Astrocyte (in vitro differentiated cells and primary cell): ENCODE measurements at regions not wholly inside any gene's neighbourhood (a gene's known extent, or its start where the extent isn't known, plus 50 kb on each side); places are given as distances from the start of the nearest gene placed in this dataset.

Experiments
- DNase-seq: peaks from one replicate; pipeline ENCODE4 v3.0.0-alpha.2; 2010; ENCODE audit warnings: low read depth
- FAIRE-seq: peaks from 2 replicates; lab custom pipeline; 2011; peaks lifted over from hg19 to GRCh38; lab: Jason Lieb, UNC
- H2AFZ ChIP-seq: 2 replicates; pipeline ENCODE4 v1.6.0; 2012; ENCODE audit warnings: low read depth, low read length, inconsistent platforms
- H3K27ac ChIP-seq: 2 replicates; pipeline ENCODE4 v1.5.1; 2011; ENCODE audit warnings: low read depth, low read length, inconsistent platforms
- H3K27me3 ChIP-seq: 2 replicates; pipeline ENCODE4 v1.6.0; 2011; ENCODE audit warnings: low read length, inconsistent platforms; ENCODE audit not compliant: insufficient read depth
- H3K36me3 ChIP-seq: 2 replicates; pipeline ENCODE4 v1.5.1; 2011; ENCODE audit warnings: low read length, inconsistent platforms; ENCODE audit not compliant: insufficient read depth
- H3K4me1 ChIP-seq: 2 replicates; pipeline ENCODE4 v1.5.1; 2011; ENCODE audit warnings: low read length, inconsistent platforms; ENCODE audit not compliant: insufficient read depth
- H3K4me2 ChIP-seq: 2 replicates; pipeline ENCODE4 v1.6.0; 2012; ENCODE audit warnings: low read length, inconsistent platforms
- H3K4me3 ChIP-seq: 2 replicates; pipeline ENCODE4 v1.5.1; 2011; ENCODE audit warnings: low read depth, mild to moderate bottlenecking, low read length, inconsistent platforms; ENCODE audit not compliant: insufficient read depth
- H3K79me2 ChIP-seq: 2 replicates; pipeline ENCODE4 v1.6.0; 2012; ENCODE audit warnings: mild to moderate bottlenecking, low read length, inconsistent platforms; ENCODE audit not compliant: insufficient read depth
- H3K9ac ChIP-seq: 2 replicates; pipeline ENCODE4 v1.6.0; 2012; ENCODE audit warnings: mild to moderate bottlenecking, low read length, inconsistent platforms
- H3K9me3 ChIP-seq: 2 replicates; pipeline ENCODE4 v1.5.1; 2012; ENCODE audit warnings: low read depth, mild to moderate bottlenecking, low read length, inconsistent platforms; ENCODE audit not compliant: insufficient read depth
- H4K20me1 ChIP-seq: 2 replicates; pipeline ENCODE4 v1.6.0; 2012; ENCODE audit warnings: low read length, inconsistent platforms; ENCODE audit not compliant: insufficient read depth
- H3K27ac Mint-ChIP-seq: one replicate; pipeline ENCODE4 v1.8.0; 2021; ENCODE audit warnings: mild to moderate bottlenecking, mixed read lengths; ENCODE audit not compliant: unreplicated experiment
- H3K27me3 Mint-ChIP-seq: one replicate; pipeline ENCODE4 v1.8.0; 2021; ENCODE audit warnings: low read depth, mixed read lengths; ENCODE audit not compliant: unreplicated experiment
- H3K36me3 Mint-ChIP-seq: one replicate; pipeline ENCODE4 v1.8.0; 2021; ENCODE audit warnings: low read depth, mixed read lengths; ENCODE audit not compliant: unreplicated experiment
- H3K4me1 Mint-ChIP-seq: one replicate; pipeline ENCODE4 v1.8.0; 2021; ENCODE audit warnings: low read depth, mixed read lengths; ENCODE audit not compliant: unreplicated experiment
- H3K4me3 Mint-ChIP-seq: one replicate; pipeline ENCODE4 v1.8.0; 2021; ENCODE audit warnings: mild to moderate bottlenecking, moderate library complexity, mixed read lengths; ENCODE audit not compliant: unreplicated experiment
- H3K9me3 Mint-ChIP-seq: one replicate; pipeline ENCODE4 v1.8.0; 2021; ENCODE audit warnings: mild to moderate bottlenecking, mixed read lengths; ENCODE audit not compliant: unreplicated experiment
- CTCF ChIP-seq: IDR thresholded peaks from 2 replicates; pipeline ENCODE4 v1.5.1; 2011; ENCODE audit warnings: low read depth, mild to moderate bottlenecking, inconsistent platforms, low read length, moderate library complexity; ENCODE audit not compliant: insufficient read depth
- EZH2 ChIP-seq: IDR thresholded peaks from 2 replicates; pipeline ENCODE4 v1.6.1; 2012; ENCODE audit warnings: mild to moderate bottlenecking, low read length, inconsistent platforms; ENCODE audit not compliant: insufficient read depth

DNA sequence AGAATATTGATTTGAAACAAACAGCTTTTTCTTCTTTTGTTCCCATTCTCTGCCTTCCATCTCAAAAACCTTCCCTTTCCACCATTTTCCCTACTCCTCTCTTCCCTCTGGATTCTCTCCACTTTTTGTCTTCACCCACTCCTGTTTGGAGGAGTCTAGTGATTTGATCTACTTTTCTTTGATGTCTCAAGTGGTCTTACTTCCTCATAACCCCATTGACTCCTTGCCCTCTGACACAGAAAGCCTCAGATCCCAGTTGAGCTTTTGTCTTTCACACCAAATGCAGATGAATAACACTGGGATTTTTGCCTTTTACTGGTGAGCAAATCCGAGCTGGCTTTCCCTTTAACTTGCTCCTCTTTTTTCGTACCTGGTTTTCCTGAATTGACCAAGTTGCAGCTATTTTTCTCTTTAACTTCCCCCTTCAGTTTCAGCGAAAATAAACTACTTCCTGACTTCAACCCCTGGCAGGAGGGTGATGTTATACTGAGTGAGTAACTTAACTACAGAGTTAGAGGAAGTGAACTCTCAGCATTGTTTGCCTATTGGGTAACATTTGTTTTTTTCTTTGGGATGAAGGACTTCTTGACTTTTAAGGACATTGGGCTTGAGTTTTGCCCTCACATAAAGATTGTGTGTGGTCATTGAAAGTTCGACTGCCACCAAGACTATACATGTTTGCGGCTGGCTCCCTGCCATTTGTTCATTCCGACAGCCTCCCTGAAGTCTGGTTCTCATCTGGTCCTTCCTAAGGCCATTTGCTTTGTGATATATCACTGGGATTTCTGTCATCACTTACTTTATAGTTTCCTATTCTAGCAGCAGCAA is 392.8 kb upstream of the NR3C2 start:
- H3K27me3 Mint-ChIP-seq: no peaks in the 10 kb centered on the region
- H3K36me3 ChIP-seq: no peaks in the 10 kb centered on the region
- peaks cover 6% of the 10 kb centered on the region for H3K4me1 ChIP-seq
- DNase-seq: no peak
- H3K4me3 Mint-ChIP-seq: no peak overlapping the region
- no peaks in the 10 kb centered on the region for H3K27me3 ChIP-seq
- no peak overlapping the region for H3K27ac ChIP-seq
- H3K9ac ChIP-seq: no peak overlapping the region
- H3K27ac Mint-ChIP-seq: peak overlapping the region; percentile 79
- no peaks in the 10 kb centered on the region for H4K20me1 ChIP-seq
- no peak overlapping the region for H3K4me3 ChIP-seq
- peak overlapping the region; percentile 4 for H3K4me2 ChIP-seq
- no peaks in the 10 kb centered on the region for H3K79me2 ChIP-seq
- no peak for TF ChIP-seq EZH2
- FAIRE-seq: no peak
- H3K9me3 ChIP-seq: no peaks in the 10 kb centered on the region
- H2AFZ ChIP-seq: peak overlapping the region; percentile 47
- no peaks in the 10 kb centered on the region for H3K9me3 Mint-ChIP-seq
- no peaks in the 10 kb centered on the region for H3K36me3 Mint-ChIP-seq
- peaks cover 8% of the 10 kb centered on the region for H3K4me1 Mint-ChIP-seq

DNA sequence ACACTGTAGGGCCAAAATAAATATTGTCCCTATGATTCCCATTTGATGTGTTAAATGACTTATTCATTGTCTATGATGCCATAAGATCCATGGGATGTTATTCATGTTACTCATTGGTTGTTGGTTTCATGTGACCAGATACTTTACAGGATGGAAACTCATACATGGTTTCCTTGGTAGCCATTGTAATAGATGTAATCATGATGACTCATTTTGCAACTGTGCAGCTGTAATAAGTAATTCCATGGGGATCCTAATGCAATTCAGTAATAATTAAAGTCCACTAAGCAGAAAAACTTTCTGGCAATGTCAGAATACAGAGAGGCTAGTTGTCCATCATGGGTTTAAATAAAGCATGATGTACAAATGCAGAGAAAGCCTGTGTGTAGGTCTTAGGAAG is 389.7 kb upstream of the NR3C2 start:
- H3K27ac ChIP-seq: peak overlapping the region; percentile 73
- no peaks in the 10 kb centered on the region for H4K20me1 ChIP-seq
- H2AFZ ChIP-seq: no peak overlapping the region
- DNase-seq: peak; percentile 90
- no peak overlapping the region for H3K27ac Mint-ChIP-seq
- no peak for TF ChIP-seq CTCF
- no peak for TF ChIP-seq EZH2
- peak overlapping the region; percentile 11 for H3K9ac ChIP-seq
- no peak overlapping the region for H3K4me3 ChIP-seq
- H3K4me3 Mint-ChIP-seq: no peak overlapping the region
- H3K79me2 ChIP-seq: no peaks in the 10 kb centered on the region
- H3K4me1 ChIP-seq: peaks cover 6% of the 10 kb centered on the region
- FAIRE-seq: peak; percentile 89
- H3K36me3 ChIP-seq: no peaks in the 10 kb centered on the region
- no peaks in the 10 kb centered on the region for H3K27me3 Mint-ChIP-seq
- peaks cover 8% of the 10 kb centered on the region for H3K4me1 Mint-ChIP-seq
- H3K9me3 Mint-ChIP-seq: peaks cover 5% of the 10 kb centered on the region
- H3K27me3 ChIP-seq: no peaks in the 10 kb centered on the region
- H3K9me3 ChIP-seq: no peaks in the 10 kb centered on the region
- no peaks in the 10 kb centered on the region for H3K36me3 Mint-ChIP-seq
- H3K4me2 ChIP-seq: peak overlapping the region; percentile 45

GRCh38 chr4:148828291-148828690 is 386.1 kb upstream of the NR3C2 start:
- H3K27me3 ChIP-seq: no peaks in the 10 kb centered on the region
- FAIRE-seq: no peak
- no peak overlapping the region for H3K27ac ChIP-seq
- H3K9ac ChIP-seq: no peak overlapping the region
- no peaks in the 10 kb centered on the region for H3K79me2 ChIP-seq
- no peak overlapping the region for H3K4me2 ChIP-seq
- no peak overlapping the region for H3K4me3 ChIP-seq
- Mint-ChIP-seq H3K4me3 (no peak overlapping the region), H3K4me1 (peaks cover 3% of the 10 kb centered on the region), H3K27me3 (no peaks in the 10 kb centered on the region), H3K9me3 (peaks cover 5% of the 10 kb centered on the region), H3K36me3 (no peaks in the 10 kb centered on the region), H3K27ac (no peak overlapping the region)
- peaks cover 6% of the 10 kb centered on the region for H3K4me1 ChIP-seq
- TF ChIP-seq EZH2 (no peak), CTCF (no peak)
- H2AFZ ChIP-seq: no peak overlapping the region
- no peak for DNase-seq
- no peaks in the 10 kb centered on the region for H3K9me3 ChIP-seq
- no peaks in the 10 kb centered on the region for H3K36me3 ChIP-seq
- H4K20me1 ChIP-seq: no peaks in the 10 kb centered on the region
